HG02840 (cell line): ENCODE measurements at regions not wholly inside any gene's neighbourhood (a gene's known extent, or its start where the extent isn't known, plus 50 kb on each side); places are given as distances from the start of the nearest gene placed in this dataset.
"Not testable (repeated sequence)": the region's sequence is repeated elsewhere in the genome, so short reads cannot be mapped to it uniquely, and the experiment has no call there.

ENCODE experiments used
- ATAC-seq: cut with Tn5 transposase; IDR thresholded peaks from one replicate; pipeline ENCODE4 v1.9.1; 2021; ENCODE audit warnings: mild to moderate bottlenecking, moderate library complexity, moderate number of reproducible peaks; ENCODE audit not compliant: unreplicated experiment, low FRiP score

DNA sequence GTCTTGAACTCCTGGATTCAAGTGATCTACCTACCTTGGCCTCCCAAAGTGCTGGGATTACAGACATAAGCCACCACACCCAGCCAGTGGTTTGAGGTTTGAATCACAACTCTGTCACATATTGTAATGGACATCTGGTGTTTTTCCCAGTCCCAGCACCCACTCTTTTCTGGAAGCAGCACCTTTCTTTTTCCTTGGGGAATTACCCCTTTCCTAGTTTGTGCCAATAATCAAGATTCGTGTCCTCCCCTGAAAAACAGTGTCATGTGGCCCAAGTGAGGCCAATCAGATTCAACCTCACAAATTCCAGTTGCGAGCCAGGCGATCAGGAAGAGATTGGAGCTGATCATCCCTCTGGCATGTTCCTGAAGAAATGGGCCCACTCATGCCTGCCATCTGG is 71.7 kb upstream of the SGK1 start:
- no peak for ATAC-seq

DNA sequence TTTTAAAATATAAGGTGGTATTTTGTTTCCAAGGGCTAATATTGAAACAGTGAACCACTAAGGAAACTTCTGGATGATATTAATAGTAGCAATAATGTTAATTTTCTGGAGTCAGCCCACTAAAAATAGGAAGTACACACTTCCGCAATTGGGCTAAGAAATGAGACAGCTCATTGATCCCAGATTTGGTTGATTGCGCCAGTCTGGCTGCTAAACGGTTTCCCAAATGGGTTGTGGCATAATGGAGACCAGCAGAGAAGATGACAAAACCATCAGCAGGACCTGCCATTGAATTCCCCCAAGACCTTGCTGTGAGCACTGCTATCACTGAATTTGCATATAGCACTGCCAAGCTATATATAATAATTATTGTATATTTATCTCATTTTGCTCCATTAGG is 71.2 kb upstream of the SGK1 start:
- ATAC-seq, result no peak

DNA sequence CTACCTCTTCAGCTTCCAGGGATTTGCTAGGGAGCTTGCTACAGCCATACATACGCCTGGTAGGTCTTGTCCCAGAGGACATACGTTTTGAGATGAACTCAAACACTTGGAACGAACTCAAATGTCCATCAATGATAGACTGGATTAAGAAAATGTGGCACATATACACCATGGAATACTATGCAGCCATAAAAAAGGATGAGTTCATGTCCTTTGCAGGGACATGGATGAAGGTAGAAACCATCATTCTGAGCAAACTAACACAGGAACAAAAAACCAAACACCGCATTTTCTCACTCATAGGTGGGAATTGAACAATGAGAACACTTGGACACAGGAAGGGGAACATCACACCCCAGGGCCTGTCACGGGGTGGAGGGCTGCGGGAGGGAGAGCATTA is 68.6 kb upstream of the SGK1 start:
- ATAC-seq, result not testable (repeated sequence)

DNA sequence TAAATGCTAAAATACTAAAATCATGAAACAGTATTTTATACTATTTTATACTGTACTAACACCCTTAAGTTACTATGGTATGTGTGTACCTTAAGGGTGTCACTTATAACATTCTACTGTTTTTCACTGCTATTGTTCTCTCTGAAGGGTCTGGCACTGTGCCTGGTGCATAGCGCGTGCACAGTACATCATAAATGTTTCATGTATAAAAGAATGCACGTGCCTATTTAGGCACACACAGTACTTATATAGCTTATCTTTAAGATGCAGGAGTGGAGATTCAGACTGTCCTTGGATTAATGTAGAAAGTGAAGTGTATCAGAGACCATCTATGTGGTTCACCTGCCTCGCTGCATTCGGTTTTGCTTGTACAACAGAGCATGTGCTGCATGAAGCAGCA is 64.0 kb upstream of the SGK1 start:
- no peak for ATAC-seq

- ATAC-seq, result no peak
Measured at GRCh38 chr6:134379599-134379998, 61.7 kb upstream of the SGK1 start.

DNA sequence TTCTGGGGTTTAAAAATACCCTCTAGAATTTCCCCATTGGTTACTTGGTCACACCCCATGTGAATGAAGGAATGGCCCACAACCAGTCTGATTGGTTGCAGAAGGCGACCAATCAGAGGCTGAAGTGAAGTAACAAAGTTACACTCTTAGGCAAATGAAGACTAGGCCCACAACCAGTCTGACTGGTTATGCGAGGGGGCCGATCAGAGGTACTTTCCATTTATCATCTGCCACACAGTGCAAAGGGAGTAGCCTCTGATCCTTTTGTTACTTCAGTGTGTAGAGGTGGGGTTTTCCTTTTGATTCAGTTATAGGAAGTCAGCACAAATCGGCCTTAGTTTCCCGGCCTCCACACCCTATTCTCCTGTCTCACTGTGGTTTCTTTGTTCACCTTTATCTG is 61.2 kb upstream of the SGK1 start:
- ATAC-seq, result peak; percentile 88

GRCh38 chr6:134378426-134378825 is 60.5 kb upstream of the SGK1 start:
- ATAC-seq, result no peak

- no peak for ATAC-seq
Measured at GRCh38 chr6:134376785-134377184, 58.9 kb upstream of the SGK1 start.

- ATAC-seq, result no peak
Measured at GRCh38 chr6:134375220-134375580, 57.3 kb upstream of the SGK1 start.

- no peak for ATAC-seq
Measured at GRCh38 chr6:134374491-134375219, 56.7 kb upstream of the SGK1 start.

DNA sequence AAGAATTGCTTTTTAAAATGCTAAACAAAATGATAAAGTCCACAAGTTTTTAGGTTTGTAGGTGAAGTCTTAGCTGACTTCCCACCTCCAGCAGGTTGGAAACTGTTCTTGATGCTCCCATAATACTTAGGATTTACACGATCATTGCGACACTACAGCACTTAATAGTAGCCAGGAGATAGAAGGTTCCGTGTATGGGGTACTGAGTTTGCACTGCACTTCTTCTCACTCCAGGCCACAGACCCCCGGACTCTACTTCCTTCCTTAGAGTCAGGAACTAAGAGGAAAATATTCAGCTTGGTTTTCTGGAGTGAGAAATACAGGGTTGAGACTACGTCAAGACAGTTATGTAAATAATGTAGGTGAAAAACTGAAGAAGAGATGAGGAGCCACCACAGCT is 56.1 kb upstream of the SGK1 start:
- no peak for ATAC-seq

GRCh38 chr6:134373282-134373922 is 55.5 kb upstream of the SGK1 start:
- peak; percentile 95 for ATAC-seq

GRCh38 chr6:134372603-134373281 is 54.8 kb upstream of the SGK1 start:
- no peak for ATAC-seq

DNA sequence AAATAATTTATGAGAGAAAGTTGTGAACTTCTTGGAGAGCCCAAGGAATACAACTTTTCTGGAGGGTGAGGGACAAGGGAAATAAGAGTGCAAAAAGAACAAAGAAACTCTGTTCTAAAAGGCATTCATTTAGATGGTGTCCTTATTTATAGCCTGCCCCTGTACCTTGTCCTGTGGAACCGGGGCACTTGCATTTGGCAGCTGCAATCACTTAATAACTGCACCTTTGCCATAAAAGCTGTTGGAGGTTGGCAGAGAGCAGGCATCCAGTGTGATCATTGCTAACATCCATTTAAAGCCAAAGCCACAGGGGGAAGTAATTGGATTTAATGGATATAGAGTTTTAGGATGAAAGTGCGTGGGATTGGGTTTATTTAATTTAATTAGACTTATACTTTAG is 50.8 kb upstream of the SGK1 start:
- no peak for ATAC-seq
